HEK293T (cell line): ENCODE measurements at regions not wholly inside any gene's neighbourhood (a gene's known extent, or its start where the extent isn't known, plus 50 kb on each side); places are given as distances from the start of the nearest gene placed in this dataset.

ENCODE experiments used
- CTCF ChIA-PET: fragments of 350-600 bp; formaldehyde crosslinking; extraction: SDS; loops from one replicate; lab custom pipeline; 2021; ENCODE audit warnings: antibody characterized with exemption, inconsistent platforms; lab: Yijun Ruan, JAX
- POLR2A ChIA-PET: fragments of 350-600 bp; formaldehyde crosslinking; extraction: SDS; loops from one replicate; lab custom pipeline; 2020; ENCODE audit warnings: antibody characterized with exemption, inconsistent platforms; lab: Yijun Ruan, JAX
- DNase-seq: peaks from one replicate; pipeline ENCODE4 v3.0.0; 2012; ENCODE audit warnings: mixed read lengths; ENCODE audit errors: extremely low spot score
- ARNT ChIP-seq: fragments of 450-650 bp; IDR thresholded peaks from 2 replicates; pipeline ENCODE4 v1.6.1; 2017; ENCODE audit warnings: mild to moderate bottlenecking
- BHLHE40 ChIP-seq: fragments of 450-650 bp; IDR thresholded peaks from 2 replicates; pipeline ENCODE4 v1.6.1; 2016; ENCODE audit warnings: mild to moderate bottlenecking, moderate library complexity, borderline replicate concordance
- CTBP1 ChIP-seq: fragments of 450-650 bp; IDR thresholded peaks from 2 replicates; pipeline ENCODE4 v1.6.1; 2016; ENCODE audit warnings: borderline replicate concordance
- ELF4 ChIP-seq: fragments of 450-650 bp; IDR thresholded peaks from 2 replicates; pipeline ENCODE4 v1.6.1; 2017; ENCODE audit warnings: antibody characterized with exemption
- FOXA1 ChIP-seq: fragments of 450-650 bp; IDR thresholded peaks from 2 replicates; pipeline ENCODE4 v1.6.1; 2016; ENCODE audit warnings: mild to moderate bottlenecking
- FOXK2 ChIP-seq: fragments of 450-650 bp; IDR thresholded peaks from 2 replicates; pipeline ENCODE4 v1.6.1; 2016; ENCODE audit warnings: mild to moderate bottlenecking
- FOXM1 ChIP-seq: fragments of 450-650 bp; IDR thresholded peaks from 2 replicates; pipeline ENCODE4 v1.6.1; 2017; ENCODE audit warnings: mild to moderate bottlenecking, borderline replicate concordance
- HDGF ChIP-seq: fragments of 450-650 bp; IDR thresholded peaks from 2 replicates; pipeline ENCODE4 v1.6.1; 2017; ENCODE audit warnings: antibody characterized with exemption, borderline replicate concordance
- L3MBTL2 ChIP-seq: fragments of 450-650 bp; conservative IDR thresholded peaks from 2 replicates; pipeline ENCODE4 v1.6.1; 2016; ENCODE audit warnings: mild to moderate bottlenecking
- LEF1 ChIP-seq: fragments of 450-650 bp; IDR thresholded peaks from 2 replicates; pipeline ENCODE4 v1.6.1; 2017; ENCODE audit warnings: mild to moderate bottlenecking, borderline replicate concordance
- NFRKB ChIP-seq: fragments of 450-650 bp; IDR thresholded peaks from 2 replicates; pipeline ENCODE4 v1.6.1; 2016; ENCODE audit warnings: mild to moderate bottlenecking, moderate library complexity
- PKNOX1 ChIP-seq: fragments of 450-650 bp; IDR thresholded peaks from 2 replicates; pipeline ENCODE4 v1.6.1; 2016
- SP1 ChIP-seq: fragments of 450-650 bp; IDR thresholded peaks from 2 replicates; pipeline ENCODE4 v1.6.1; 2017
- SUZ12 ChIP-seq: fragments of 450-650 bp; IDR thresholded peaks from 2 replicates; pipeline ENCODE4 v1.6.1; 2016; ENCODE audit warnings: mild to moderate bottlenecking
- TARDBP ChIP-seq: fragments of 450-650 bp; IDR thresholded peaks from 2 replicates; pipeline ENCODE4 v1.6.1; 2016
- ZNF384 ChIP-seq: fragments of 450-650 bp; IDR thresholded peaks from 2 replicates; pipeline ENCODE4 v1.6.1; 2016

GRCh38 chr9:18188971-18189370 lies 285.0 kb upstream of the ADAMTSL1 start:
- ChIA-PET POLR2A (no interaction called here), CTCF (no interaction called here)
- no peak for TF ChIP-seq TARDBP
- no peak for TF ChIP-seq HDGF
- no peak for TF ChIP-seq FOXM1
- DNase-seq, result no peak

- POLR2A ChIA-PET, result no interaction called here
- DNase-seq, result no peak
- CTCF ChIA-PET, result no interaction called here
- no peak for TF ChIP-seq FOXM1
- no peak for TF ChIP-seq LEF1
- TF ChIP-seq SP1, result no peak
- TF ChIP-seq PKNOX1, result 0 out of 2 replicates have a peak, but pooled peaks have one; percentile 2
- no peak for TF ChIP-seq SUZ12
Measured at GRCh38 chr9:18189871-18190670, 283.9 kb upstream of the ADAMTSL1 start.

GRCh38 chr9:18190671-18191374 lies 283.1 kb upstream of the ADAMTSL1 start:
- CTCF ChIA-PET, result no interaction called here
- TF ChIP-seq ZNF384 (no peak), BHLHE40 (no peak), FOXK2 (no peak), SP1 (no peak)
- peak; percentile 14 for DNase-seq
- POLR2A ChIA-PET, result no interaction called here

- DNase-seq, result no peak
- no peak for TF ChIP-seq FOXA1
- TF ChIP-seq ARNT, result no peak
- TF ChIP-seq ELF4, result no peak
- TF ChIP-seq PKNOX1, result no peak
- TF ChIP-seq TARDBP, result no peak
- no peak for TF ChIP-seq BHLHE40
- no peak for TF ChIP-seq SP1
- no peak for TF ChIP-seq LEF1
- TF ChIP-seq ZNF384, result no peak
- no peak for TF ChIP-seq SUZ12
- ChIA-PET POLR2A (no interaction called here), CTCF (no interaction called here)
Measured at GRCh38 chr9:18194316-18194715, 279.6 kb upstream of the ADAMTSL1 start.

GRCh38 chr9:18195223-18195622 lies 278.7 kb upstream of the ADAMTSL1 start:
- no peak for DNase-seq
- no peak for TF ChIP-seq SUZ12
- TF ChIP-seq FOXK2, result no peak
- TF ChIP-seq FOXA1, result no peak
- TF ChIP-seq PKNOX1, result no peak
- no peak for TF ChIP-seq CTBP1
- no peak for TF ChIP-seq L3MBTL2
- ChIA-PET CTCF (no interaction called here), POLR2A (no interaction called here)

GRCh38 chr9:18202924-18203323 lies 271.0 kb upstream of the ADAMTSL1 start:
- no peak for DNase-seq
- POLR2A ChIA-PET, result no interaction called here
- CTCF ChIA-PET, result no interaction called here
- TF ChIP-seq HDGF (no peak), LEF1 (no peak), FOXA1 (no peak), SUZ12 (no peak), L3MBTL2 (no peak), SP1 (no peak), PKNOX1 (no peak), FOXK2 (no peak), ZNF384 (no peak), ELF4 (no peak), NFRKB (no peak), TARDBP (no peak), BHLHE40 (no peak), FOXM1 (no peak), CTBP1 (no peak), ARNT (no peak)
